HG03159 (cell line): ENCODE measurements at regions not wholly inside any gene's neighbourhood (a gene's known extent, or its start where the extent isn't known, plus 50 kb on each side); places are given as distances from the start of the nearest gene placed in this dataset.

Experiments
- ATAC-seq: cut with Tn5 transposase; IDR thresholded peaks from one replicate; pipeline ENCODE4 v1.9.1; 2021; ENCODE audit warnings: mild to moderate bottlenecking, moderate library complexity; ENCODE audit not compliant: unreplicated experiment

- ATAC-seq = no peak
These were observed 99.8 kb upstream of the WSCD2 start for GRCh38 chr12:108029051-108029835.

- no peak for ATAC-seq
These were observed 96.0 kb upstream of the WSCD2 start for GRCh38 chr12:108033090-108033489.

GRCh38 chr12:108035372-108035771 is 93.7 kb upstream of the WSCD2 start:
- ATAC-seq = no peak

- ATAC-seq = no peak
These were observed 91.1 kb upstream of the WSCD2 start for GRCh38 chr12:108037960-108038359.

- no peak for ATAC-seq
These were observed 89.3 kb upstream of the WSCD2 start for GRCh38 chr12:108039794-108040193.

GRCh38 chr12:108040947-108041346 is 88.1 kb upstream of the WSCD2 start:
- no peak for ATAC-seq

GRCh38 chr12:108043286-108043685 is 85.8 kb upstream of the WSCD2 start:
- ATAC-seq = no peak

- ATAC-seq = no peak
These were observed 85.1 kb upstream of the WSCD2 start for GRCh38 chr12:108043750-108044533.

- no peak for ATAC-seq
These were observed 83.0 kb upstream of the WSCD2 start for GRCh38 chr12:108046135-108046534.

- ATAC-seq = no peak
These were observed 82.4 kb upstream of the WSCD2 start for GRCh38 chr12:108046650-108047049.

- ATAC-seq = no peak
These were observed 82.0 kb upstream of the WSCD2 start for GRCh38 chr12:108047071-108047550.

- no peak for ATAC-seq
These were observed 80.4 kb upstream of the WSCD2 start for GRCh38 chr12:108048686-108049085.

GRCh38 chr12:108050696-108051095 is 78.4 kb upstream of the WSCD2 start:
- no peak for ATAC-seq

GRCh38 chr12:108052260-108052659 is 76.8 kb upstream of the WSCD2 start:
- ATAC-seq = no peak

GRCh38 chr12:108053512-108053911 is 75.6 kb upstream of the WSCD2 start:
- ATAC-seq = no peak

- ATAC-seq = no peak
These were observed 74.6 kb upstream of the WSCD2 start for GRCh38 chr12:108054496-108054895.

- ATAC-seq = no peak
These were observed 73.9 kb upstream of the WSCD2 start for GRCh38 chr12:108055141-108055540.

GRCh38 chr12:108060067-108060466 is 69.0 kb upstream of the WSCD2 start:
- ATAC-seq = no peak

- no peak for ATAC-seq
These were observed 68.2 kb upstream of the WSCD2 start for GRCh38 chr12:108060903-108061302.

GRCh38 chr12:108063192-108063591 is 65.9 kb upstream of the WSCD2 start:
- ATAC-seq = no peak

- ATAC-seq = no peak
These were observed 64.0 kb upstream of the WSCD2 start for GRCh38 chr12:108065069-108065468.
